ENCODE measurements at regions not wholly inside any gene's neighbourhood (a gene's known extent, or its start where the extent isn't known, plus 50 kb on each side); places are given as distances from the start of the nearest gene placed in this dataset.
"Not testable (repeated sequence)": the region's sequence is repeated elsewhere in the genome, so short reads cannot be mapped to it uniquely, and the experiment has no call there.

- no peak overlapping the region for H2AFZ ChIP-seq (ENCODE audit: low read length)
- H3K9ac ChIP-seq (ENCODE audit: insufficient read depth, low read length), result no peak overlapping the region
- no peak for TF ChIP-seq CTCF (conservative IDR thresholded peaks at IDR 0.05 in 1 of 2, IDR thresholded peaks at IDR 0.05 in 1 of 2; ENCODE audit: low read depth in 1 of 2, low read length in 2 of 2)
- TF ChIP-seq EZH2 (IDR thresholded peaks at IDR 0.05; ENCODE audit: low read length, missing control alignments), result no peak
- no peaks in the 10 kb centered on the region for H3K27me3 ChIP-seq (ENCODE audit: control insufficient read depth, insufficient read depth, low read length)
- H3K4me2 ChIP-seq (ENCODE audit: extremely low read depth, insufficient read depth, low read length), result no peak overlapping the region
- H3K27ac ChIP-seq (ENCODE audit: insufficient read depth, low read length), result no peak overlapping the region
- DNase-seq (ENCODE audit: low read depth in 2 of 2), result no peak
- no peaks in the 10 kb centered on the region for H3K4me1 ChIP-seq (ENCODE audit: control insufficient read depth, extremely low read depth, insufficient read depth, low read length)
- no peaks in the 10 kb centered on the region for H4K20me1 ChIP-seq (ENCODE audit: control insufficient read depth, extremely low read depth, insufficient read depth, low read length)
- H3K4me3 ChIP-seq (replicated peaks in 1 of 4; ENCODE audit: control extremely low read depth in 1 of 4, insufficient read depth in 1 of 4, low read depth in 3 of 4, low read length in 4 of 4), result no peak overlapping the region
- H3K79me2 ChIP-seq (ENCODE audit: control insufficient read depth, insufficient read depth, low read length), result no peaks in the 10 kb centered on the region
- no peaks in the 10 kb centered on the region for H3K36me3 ChIP-seq (ENCODE audit: control insufficient read depth, insufficient read depth, low read length)
- no peaks in the 10 kb centered on the region for H3K9me3 ChIP-seq (ENCODE audit: control insufficient read depth, insufficient read depth, low read depth, low read length)
Measured at GRCh38 chr1:55792870-55793269, 577.7 kb upstream of the USP24 start.

- Histone ChIP-seq H3K4me2 (ENCODE audit: extremely low read depth, insufficient read depth, low read length) (no peak overlapping the region), H4K20me1 (ENCODE audit: control insufficient read depth, extremely low read depth, insufficient read depth, low read length) (no peaks in the 10 kb centered on the region), H3K27ac (ENCODE audit: insufficient read depth, low read length) (no peak overlapping the region), H2AFZ (ENCODE audit: low read length) (no peak overlapping the region), H3K36me3 (ENCODE audit: control insufficient read depth, insufficient read depth, low read length) (no peaks in the 10 kb centered on the region), H3K79me2 (ENCODE audit: control insufficient read depth, insufficient read depth, low read length) (no peaks in the 10 kb centered on the region), H3K9ac (ENCODE audit: insufficient read depth, low read length) (no peak overlapping the region), H3K4me3 (replicated peaks in 1 of 4; ENCODE audit: control extremely low read depth in 1 of 4, insufficient read depth in 1 of 4, low read depth in 3 of 4, low read length in 4 of 4) (no peak overlapping the region), H3K4me1 (ENCODE audit: control insufficient read depth, extremely low read depth, insufficient read depth, low read length) (no peaks in the 10 kb centered on the region), H3K9me3 (ENCODE audit: control insufficient read depth, insufficient read depth, low read depth, low read length) (no peaks in the 10 kb centered on the region), H3K27me3 (ENCODE audit: control insufficient read depth, insufficient read depth, low read length) (no peaks in the 10 kb centered on the region)
- TF ChIP-seq CTCF (conservative IDR thresholded peaks at IDR 0.05 in 1 of 2, IDR thresholded peaks at IDR 0.05 in 1 of 2; ENCODE audit: low read depth in 1 of 2, low read length in 2 of 2), result no peak
- TF ChIP-seq EZH2 (IDR thresholded peaks at IDR 0.05; ENCODE audit: low read length, missing control alignments), result no peak
- peak in 1 of 2 donors; percentile 84 for DNase-seq (ENCODE audit: low read depth in 2 of 2)
Measured at GRCh38 chr1:55789466-55789865, 574.3 kb upstream of the USP24 start.

GRCh38 chr1:55786396-55786795 lies 571.2 kb upstream of the USP24 start:
- H3K36me3 ChIP-seq (ENCODE audit: control insufficient read depth, insufficient read depth, low read length), result no peaks in the 10 kb centered on the region
- no peaks in the 10 kb centered on the region for H4K20me1 ChIP-seq (ENCODE audit: control insufficient read depth, extremely low read depth, insufficient read depth, low read length)
- no peaks in the 10 kb centered on the region for H3K27me3 ChIP-seq (ENCODE audit: control insufficient read depth, insufficient read depth, low read length)
- DNase-seq (ENCODE audit: low read depth in 2 of 2), result no peak
- TF ChIP-seq CTCF (conservative IDR thresholded peaks at IDR 0.05 in 1 of 2, IDR thresholded peaks at IDR 0.05 in 1 of 2; ENCODE audit: low read depth in 1 of 2, low read length in 2 of 2), result no peak
- no peak overlapping the region for H3K4me3 ChIP-seq (replicated peaks in 1 of 4; ENCODE audit: control extremely low read depth in 1 of 4, insufficient read depth in 1 of 4, low read depth in 3 of 4, low read length in 4 of 4)
- H3K9me3 ChIP-seq (ENCODE audit: control insufficient read depth, insufficient read depth, low read depth, low read length), result no peaks in the 10 kb centered on the region
- H3K4me1 ChIP-seq (ENCODE audit: control insufficient read depth, extremely low read depth, insufficient read depth, low read length), result peaks cover 10% of the 10 kb centered on the region
- H2AFZ ChIP-seq (ENCODE audit: low read length), result no peak overlapping the region
- no peaks in the 10 kb centered on the region for H3K79me2 ChIP-seq (ENCODE audit: control insufficient read depth, insufficient read depth, low read length)
- H3K9ac ChIP-seq (ENCODE audit: insufficient read depth, low read length), result no peak overlapping the region
- no peak overlapping the region for H3K4me2 ChIP-seq (ENCODE audit: extremely low read depth, insufficient read depth, low read length)
- H3K27ac ChIP-seq (ENCODE audit: insufficient read depth, low read length), result no peak overlapping the region

GRCh38 chr1:55784941-55785450 lies 569.8 kb upstream of the USP24 start:
- not testable (repeated sequence) for H3K9ac ChIP-seq (ENCODE audit: insufficient read depth, low read length); H3K9me3 ChIP-seq (ENCODE audit: control insufficient read depth, insufficient read depth, low read depth, low read length)

More at GRCh38 chr1:55784941-55785450, 569.8 kb upstream of the USP24 start:
- not testable (repeated sequence) for H3K4me2 ChIP-seq (ENCODE audit: extremely low read depth, insufficient read depth, low read length); H3K36me3 ChIP-seq (ENCODE audit: control insufficient read depth, insufficient read depth, low read length); H3K79me2 ChIP-seq (ENCODE audit: control insufficient read depth, insufficient read depth, low read length); H4K20me1 ChIP-seq (ENCODE audit: control insufficient read depth, extremely low read depth, insufficient read depth, low read length); H3K4me3 ChIP-seq (replicated peaks in 1 of 4; ENCODE audit: control extremely low read depth in 1 of 4, insufficient read depth in 1 of 4, low read depth in 3 of 4, low read length in 4 of 4); H3K27me3 ChIP-seq (ENCODE audit: control insufficient read depth, insufficient read depth, low read length); H3K27ac ChIP-seq (ENCODE audit: insufficient read depth, low read length); H2AFZ ChIP-seq (ENCODE audit: low read length); DNase-seq (ENCODE audit: low read depth in 2 of 2)
- H3K4me1 ChIP-seq (ENCODE audit: control insufficient read depth, extremely low read depth, insufficient read depth, low read length), result peaks cover 10% of the 10 kb centered on the region
